ENCODE measurements at regions not wholly inside any gene's neighbourhood (a gene's known extent, or its start where the extent isn't known, plus 50 kb on each side); places are given as distances from the start of the nearest gene placed in this dataset.

- Histone ChIP-seq H3K27ac (ENCODE audit: low read depth in 1 of 2, low read length in 2 of 2) (no peak overlapping the region), H3K9ac (ENCODE audit: insufficient read depth, low read length, poor library complexity, severe bottlenecking) (no peak overlapping the region), H3K4me1 (ENCODE audit: control insufficient read depth in 1 of 2, insufficient read depth in 2 of 2, low read length in 2 of 2) (no peaks in the 10 kb centered on the region), H3K4me3 (replicated peaks in 1 of 3; ENCODE audit: low read depth in 2 of 3, low read length in 3 of 3) (no peak overlapping the region), H2AFZ (ENCODE audit: insufficient read depth, low read depth, low read length, poor library complexity, severe bottlenecking) (no peak overlapping the region), H3K36me3 (replicated peaks in 1 of 2; ENCODE audit: control insufficient read depth in 1 of 2, insufficient read depth in 2 of 2, low read length in 2 of 2) (no peaks in the 10 kb centered on the region), H3K9me3 (replicated peaks in 1 of 2; ENCODE audit: control insufficient read depth in 1 of 2, insufficient read depth in 1 of 2, low read length in 2 of 2) (no peaks in the 10 kb centered on the region), H3K4me2 (replicated peaks; ENCODE audit: extremely low read depth, low read length, poor library complexity, severe bottlenecking) (no peak overlapping the region), H3K79me2 (ENCODE audit: insufficient read depth, low read length) (no peaks in the 10 kb centered on the region), H4K20me1 (ENCODE audit: insufficient read depth, low read length) (no peaks in the 10 kb centered on the region), H3K27me3 (ENCODE audit: control insufficient read depth in 2 of 2, insufficient read depth in 2 of 2, low read length in 2 of 2) (no peaks in the 10 kb centered on the region)
- no peak for DNase-seq
- intact Hi-C loops (cut with micrococcal nuclease) = no loop called here
- peaks cover 0 to 1% (median 0%) of the 10 kb centered on the region in 7 donors for H3K9me3 Mint-ChIP-seq
- TF ChIP-seq CTCF (IDR thresholded peaks at IDR 0.05) = no peak
- H3K27ac Mint-ChIP-seq = no peak overlapping the region
- peaks cover 0 to 5% (median 1%) of the 10 kb centered on the region in 3 donors for H3K27me3 Mint-ChIP-seq (ENCODE audit: low read depth in 3 of 3)
- WGBS (ENCODE audit: insufficient coverage) = 100% methylated on average over 3 of the region's 3 CpGs
- H3K4me1 Mint-ChIP-seq = peaks cover 9% of the 10 kb centered on the region
- H3K36me3 Mint-ChIP-seq = no peaks in the 10 kb centered on the region
- no peak overlapping the region for H3K4me3 Mint-ChIP-seq
Measured at GRCh38 chr5:57036761-57037160, 84.8 kb upstream of the MIER3 start.

GRCh38 chr5:57037355-57037754 is 85.4 kb upstream of the MIER3 start:
- H3K27ac Mint-ChIP-seq = no peak overlapping the region
- Histone ChIP-seq H3K4me2 (replicated peaks; ENCODE audit: extremely low read depth, low read length, poor library complexity, severe bottlenecking) (no peak overlapping the region), H3K9ac (ENCODE audit: insufficient read depth, low read length, poor library complexity, severe bottlenecking) (no peak overlapping the region), H3K4me3 (replicated peaks in 1 of 3; ENCODE audit: low read depth in 2 of 3, low read length in 3 of 3) (no peak overlapping the region), H2AFZ (ENCODE audit: insufficient read depth, low read depth, low read length, poor library complexity, severe bottlenecking) (no peak overlapping the region), H3K27me3 (ENCODE audit: control insufficient read depth in 2 of 2, insufficient read depth in 2 of 2, low read length in 2 of 2) (no peaks in the 10 kb centered on the region), H4K20me1 (ENCODE audit: insufficient read depth, low read length) (no peaks in the 10 kb centered on the region), H3K27ac (ENCODE audit: low read depth in 1 of 2, low read length in 2 of 2) (no peak overlapping the region), H3K9me3 (replicated peaks in 1 of 2; ENCODE audit: control insufficient read depth in 1 of 2, insufficient read depth in 1 of 2, low read length in 2 of 2) (no peaks in the 10 kb centered on the region), H3K4me1 (ENCODE audit: control insufficient read depth in 1 of 2, insufficient read depth in 2 of 2, low read length in 2 of 2) (no peaks in the 10 kb centered on the region), H3K79me2 (ENCODE audit: insufficient read depth, low read length) (no peaks in the 10 kb centered on the region), H3K36me3 (replicated peaks in 1 of 2; ENCODE audit: control insufficient read depth in 1 of 2, insufficient read depth in 2 of 2, low read length in 2 of 2) (no peaks in the 10 kb centered on the region)
- H3K27me3 Mint-ChIP-seq (ENCODE audit: low read depth in 3 of 3) = peaks cover 0 to 5% (median 1%) of the 10 kb centered on the region in 3 donors
- intact Hi-C loops (cut with micrococcal nuclease) = no loop called here
- H3K4me3 Mint-ChIP-seq = no peak overlapping the region
- no peak for TF ChIP-seq CTCF (IDR thresholded peaks at IDR 0.05)
- peaks cover 3% of the 10 kb centered on the region for H3K4me1 Mint-ChIP-seq
- peaks cover 0 to 1% (median 0%) of the 10 kb centered on the region in 7 donors for H3K9me3 Mint-ChIP-seq
- no peaks in the 10 kb centered on the region for H3K36me3 Mint-ChIP-seq
- 100% methylated on average over 3 of the region's 6 CpGs for WGBS (ENCODE audit: insufficient coverage)
- DNase-seq = no peak

Measured in CD14-positive monocyte (primary cell).